ENCODE measurements at regions not wholly inside any gene's neighbourhood (a gene's known extent, or its start where the extent isn't known, plus 50 kb on each side); places are given as distances from the start of the nearest gene placed in this dataset.

GRCh38 chr10:62453274-62453673, 79.1 kb downstream of the ZNF365 start:
- no peak for DNase-seq
- in situ Hi-C loops (cut with MboI; ENCODE audit: low pct_unique_long_range_greater_than_20kb, low sequenced_read_pairs), result no loop called here

- no peak for DNase-seq
- in situ Hi-C loops (cut with MboI; ENCODE audit: low pct_unique_long_range_greater_than_20kb, low sequenced_read_pairs), result no loop called here
These were observed 80.7 kb downstream of the ZNF365 start for GRCh38 chr10:62454687-62455397.

GRCh38 chr10:62456611-62457101, 82.5 kb downstream of the ZNF365 start:
- no peak for DNase-seq
- in situ Hi-C loops (cut with MboI; ENCODE audit: low pct_unique_long_range_greater_than_20kb, low sequenced_read_pairs), result no loop called here

- no peak for DNase-seq
- in situ Hi-C loops (cut with MboI; ENCODE audit: low pct_unique_long_range_greater_than_20kb, low sequenced_read_pairs), result no loop called here
These were observed 83.0 kb downstream of the ZNF365 start for GRCh38 chr10:62457196-62457595.

GRCh38 chr10:62457598-62457997, 83.4 kb downstream of the ZNF365 start:
- in situ Hi-C loops (cut with MboI; ENCODE audit: low pct_unique_long_range_greater_than_20kb, low sequenced_read_pairs), result no loop called here

DNA sequence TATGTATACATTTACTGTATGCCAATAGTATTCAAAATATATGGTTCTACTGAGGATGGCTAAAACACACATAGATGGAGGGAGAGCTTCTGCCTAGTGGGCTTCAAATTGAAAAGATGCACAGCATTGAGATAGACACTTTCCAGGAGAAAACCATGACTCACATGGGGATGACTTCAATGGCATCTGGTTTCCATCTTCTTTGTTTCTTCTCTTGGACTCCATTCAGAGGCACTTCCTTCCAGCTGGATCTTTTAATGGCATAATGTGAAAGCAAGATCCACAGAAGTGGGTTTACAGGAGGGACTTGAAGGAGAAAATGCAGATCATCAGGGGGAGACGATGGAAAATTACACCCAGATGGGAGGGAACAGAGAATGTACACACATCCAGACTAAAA, 84.9 kb downstream of the ZNF365 start:
- in situ Hi-C loops (cut with MboI; ENCODE audit: low pct_unique_long_range_greater_than_20kb, low sequenced_read_pairs), result no loop called here
- DNase-seq, result no peak

More at GRCh38 chr10:62457598-62457997, 83.4 kb downstream of the ZNF365 start:
- no peak for DNase-seq

GRCh38 chr10:62459500-62459899, 85.3 kb downstream of the ZNF365 start:
- in situ Hi-C loops (cut with MboI; ENCODE audit: low pct_unique_long_range_greater_than_20kb, low sequenced_read_pairs), result no loop called here

GRCh38 chr10:62460393-62460792, 86.2 kb downstream of the ZNF365 start:
- in situ Hi-C loops (cut with MboI; ENCODE audit: low pct_unique_long_range_greater_than_20kb, low sequenced_read_pairs), result no loop called here
- DNase-seq, result no peak

More at GRCh38 chr10:62459500-62459899, 85.3 kb downstream of the ZNF365 start:
- no peak for DNase-seq

- in situ Hi-C loops (cut with MboI; ENCODE audit: low pct_unique_long_range_greater_than_20kb, low sequenced_read_pairs), result no loop called here
- no peak for DNase-seq
These were observed 87.0 kb downstream of the ZNF365 start for GRCh38 chr10:62461120-62461519.

GRCh38 chr10:62462461-62462860, 88.3 kb downstream of the ZNF365 start:
- DNase-seq, result no peak
- in situ Hi-C loops (cut with MboI; ENCODE audit: low pct_unique_long_range_greater_than_20kb, low sequenced_read_pairs), result no loop called here

GRCh38 chr10:62463364-62463763, 89.2 kb downstream of the ZNF365 start:
- DNase-seq, result no peak
- in situ Hi-C loops (cut with MboI; ENCODE audit: low pct_unique_long_range_greater_than_20kb, low sequenced_read_pairs), result no loop called here

- in situ Hi-C loops (cut with MboI; ENCODE audit: low pct_unique_long_range_greater_than_20kb, low sequenced_read_pairs), result no loop called here
- no peak for DNase-seq
These were observed 90.1 kb downstream of the ZNF365 start for GRCh38 chr10:62464308-62464707.

DNA sequence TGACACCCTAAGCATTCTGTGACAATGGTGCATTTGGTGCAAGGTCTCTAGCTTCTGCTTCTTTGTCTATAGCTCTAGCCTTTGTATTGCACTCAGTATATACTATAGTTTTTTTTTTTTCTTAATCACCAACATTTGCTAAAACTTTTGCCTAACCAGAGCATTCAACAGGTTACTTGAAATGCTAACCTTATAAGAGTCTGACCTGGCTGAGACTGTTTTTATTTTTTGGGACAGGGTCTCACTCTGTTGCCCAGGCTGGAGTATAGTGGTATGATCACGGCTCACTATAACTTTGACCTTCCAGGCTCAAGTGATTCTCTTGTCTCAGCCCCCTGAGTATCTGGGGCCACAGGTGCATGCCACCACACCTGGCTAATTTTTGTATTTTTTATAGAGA, 92.4 kb downstream of the ZNF365 start:
- no peak for DNase-seq
- in situ Hi-C loops (cut with MboI; ENCODE audit: low pct_unique_long_range_greater_than_20kb, low sequenced_read_pairs), result no loop called here

- DNase-seq, result no peak
- in situ Hi-C loops (cut with MboI; ENCODE audit: low pct_unique_long_range_greater_than_20kb, low sequenced_read_pairs), result no loop called here
These were observed 93.4 kb downstream of the ZNF365 start for GRCh38 chr10:62467527-62467926.

- no peak for DNase-seq
- in situ Hi-C loops (cut with MboI; ENCODE audit: low pct_unique_long_range_greater_than_20kb, low sequenced_read_pairs), result no loop called here
These were observed 97.5 kb downstream of the ZNF365 start for GRCh38 chr10:62471711-62472110.

DNA sequence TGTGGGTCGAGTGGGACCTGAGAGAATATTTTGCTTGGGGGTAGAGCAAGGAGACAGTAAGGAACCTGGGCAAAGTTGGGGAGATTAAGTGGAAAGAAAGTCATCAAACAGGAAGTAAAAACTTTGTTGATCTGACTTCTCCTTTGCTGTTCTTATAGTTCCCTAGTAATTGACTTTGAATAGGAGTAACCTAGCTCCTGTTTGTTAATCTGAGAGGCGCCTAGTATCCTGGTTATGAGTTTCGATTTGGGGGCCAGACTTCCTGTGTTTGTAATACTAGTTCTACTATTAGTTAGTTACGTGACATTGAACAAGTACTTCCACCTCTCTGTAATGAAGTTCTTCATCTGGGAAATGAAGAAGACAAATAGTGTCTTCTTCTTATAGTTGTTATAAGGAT, 99.1 kb downstream of the ZNF365 start:
- in situ Hi-C loops (cut with MboI; ENCODE audit: low pct_unique_long_range_greater_than_20kb, low sequenced_read_pairs), result no loop called here
- no peak for DNase-seq

- no peak for DNase-seq
- in situ Hi-C loops (cut with MboI; ENCODE audit: low pct_unique_long_range_greater_than_20kb, low sequenced_read_pairs), result no loop called here
These were observed 101.4 kb downstream of the ZNF365 start for GRCh38 chr10:62475551-62475950.

DNA sequence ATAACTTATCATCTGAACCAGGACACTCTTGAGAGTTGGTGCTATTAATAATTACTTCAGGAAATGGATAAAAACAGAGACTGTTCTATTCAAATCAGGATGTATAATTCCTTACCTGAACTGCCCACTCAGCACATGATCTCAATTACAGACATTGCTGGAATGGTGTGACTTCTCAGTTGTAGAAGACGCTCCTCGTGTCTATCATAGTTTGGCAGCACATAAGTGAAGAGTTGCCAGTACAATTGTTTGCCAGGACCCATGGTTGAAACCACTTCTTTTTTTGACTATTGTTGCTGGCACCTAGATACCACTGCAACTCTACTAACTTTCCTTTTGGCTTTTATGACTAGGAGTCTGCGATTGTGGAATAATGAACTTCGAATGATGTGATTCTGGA, 105.4 kb downstream of the ZNF365 start:
- DNase-seq, result no peak
- in situ Hi-C loops (cut with MboI; ENCODE audit: low pct_unique_long_range_greater_than_20kb, low sequenced_read_pairs), result no loop called here

DNA sequence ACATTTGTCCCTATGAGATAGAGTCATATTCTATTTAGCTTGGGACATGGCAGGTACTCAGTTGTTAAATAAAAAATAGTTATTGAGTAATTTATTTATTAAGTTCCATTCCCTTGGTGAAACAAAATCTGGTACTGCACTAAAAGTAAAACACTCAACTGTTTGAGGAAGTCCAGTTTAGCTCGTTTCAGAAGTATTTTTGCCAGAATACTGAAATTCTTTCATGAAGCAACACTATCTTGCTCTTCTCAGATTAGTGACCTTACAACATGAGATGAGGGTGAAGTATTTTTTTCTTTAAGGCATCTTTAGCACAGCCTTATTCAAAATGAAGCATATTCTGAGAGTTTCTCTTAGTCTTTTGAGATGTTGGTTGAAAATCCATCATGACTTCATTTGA, 106.0 kb downstream of the ZNF365 start:
- DNase-seq, result no peak
- in situ Hi-C loops (cut with MboI; ENCODE audit: low pct_unique_long_range_greater_than_20kb, low sequenced_read_pairs), result no loop called here

DNA sequence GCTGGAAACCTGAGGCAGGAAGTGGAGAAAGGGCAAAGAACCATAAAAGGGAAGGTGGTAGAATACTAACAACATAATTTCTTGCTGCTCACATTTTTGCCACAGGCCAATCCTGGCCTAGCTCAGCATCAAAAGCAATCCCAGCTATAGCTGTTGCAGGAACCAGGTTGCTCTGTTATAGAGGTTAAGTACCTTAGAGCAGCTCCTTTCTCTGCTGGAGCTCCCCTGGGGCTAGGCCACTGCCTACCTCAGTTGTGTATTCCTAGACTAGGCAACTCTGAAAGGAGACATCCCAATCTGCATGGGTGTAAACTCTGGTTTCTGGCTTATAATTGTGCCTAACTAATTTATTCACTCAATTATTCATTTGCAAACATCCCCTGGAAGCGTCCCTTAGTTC, 108.4 kb downstream of the ZNF365 start:
- in situ Hi-C loops (cut with MboI; ENCODE audit: low pct_unique_long_range_greater_than_20kb, low sequenced_read_pairs), result no loop called here
- DNase-seq, result no peak

- no peak for DNase-seq
These were observed 117.4 kb downstream of the ZNF365 start for GRCh38 chr10:62491597-62491996.

More at GRCh38 chr10:62491597-62491996, 117.4 kb downstream of the ZNF365 start:
- in situ Hi-C loops (cut with MboI; ENCODE audit: low pct_unique_long_range_greater_than_20kb, low sequenced_read_pairs), result no loop called here

All from KBM-7 (cell line).